Type B pancreatic cell (in vitro differentiated cells): ENCODE measurements at regions not wholly inside any gene's neighbourhood (a gene's known extent, or its start where the extent isn't known, plus 50 kb on each side); places are given as distances from the start of the nearest gene placed in this dataset.

ENCODE experiments used
- DNase-seq: peaks from one replicate; pipeline ENCODE4 v3.0.0; 2021; ENCODE audit warnings: mixed read lengths; ENCODE audit not compliant: unreplicated experiment; ENCODE audit errors: extremely low spot score
- H3K27ac Mint-ChIP-seq: 2 replicates; pipeline ENCODE4 v1.8.0; 2021; ENCODE audit warnings: mild to moderate bottlenecking, mixed read lengths
- H3K27me3 Mint-ChIP-seq: 2 replicates; pipeline ENCODE4 v1.8.0; 2021; ENCODE audit warnings: mixed read lengths
- H3K36me3 Mint-ChIP-seq: 2 replicates; pipeline ENCODE4 v1.8.0; 2021; ENCODE audit warnings: mixed read lengths
- H3K4me1 Mint-ChIP-seq: one replicate; pipeline ENCODE4 v1.8.0; 2021; ENCODE audit warnings: mixed read lengths; ENCODE audit not compliant: unreplicated experiment
- H3K4me3 Mint-ChIP-seq: 2 replicates; pipeline ENCODE4 v1.8.0; 2021; ENCODE audit warnings: mild to moderate bottlenecking, mixed read lengths
- H3K9me3 Mint-ChIP-seq: 2 replicates; pipeline ENCODE4 v1.8.0; 2021; ENCODE audit warnings: mixed read lengths
- TF ChIP-seq, protein P1 (sequence below): fragments of 200-600 bp; sonication (generic); conservative IDR thresholded peaks from 2 replicates; pipeline ENCODE4 v1.5.0; 2021; ENCODE audit warnings: antibody characterized with exemption, mild to moderate bottlenecking

DNA sequence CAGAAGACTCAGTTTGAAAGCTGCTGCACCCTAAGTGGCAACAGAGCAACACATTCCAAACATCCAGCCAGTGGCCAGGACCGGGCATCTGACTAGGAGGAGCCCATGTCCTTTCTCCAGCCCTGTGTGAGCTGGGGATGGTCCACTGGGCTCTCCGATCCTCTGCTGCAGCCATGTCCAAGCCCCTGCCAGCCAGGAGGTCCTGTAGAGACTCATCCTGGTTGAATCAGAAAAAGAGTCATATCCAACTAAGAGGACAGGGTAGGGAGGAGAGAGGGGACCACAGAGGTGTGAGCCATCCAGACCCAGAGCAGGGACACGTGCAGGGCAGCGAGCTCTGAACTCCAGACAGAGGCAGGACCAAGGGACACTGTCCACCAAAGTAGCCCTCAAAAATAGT lies 163.0 kb upstream of the CDH5 start:
- Mint-ChIP-seq H3K27ac (no peak overlapping the region), H3K9me3 (no peaks in the 10 kb centered on the region), H3K4me1 (peaks cover 11% of the 10 kb centered on the region), H3K27me3 (peaks cover 8% of the 10 kb centered on the region), H3K4me3 (no peak overlapping the region), H3K36me3 (no peaks in the 10 kb centered on the region)
- DNase-seq: no peak
- TF ChIP-seq, protein P1, sequence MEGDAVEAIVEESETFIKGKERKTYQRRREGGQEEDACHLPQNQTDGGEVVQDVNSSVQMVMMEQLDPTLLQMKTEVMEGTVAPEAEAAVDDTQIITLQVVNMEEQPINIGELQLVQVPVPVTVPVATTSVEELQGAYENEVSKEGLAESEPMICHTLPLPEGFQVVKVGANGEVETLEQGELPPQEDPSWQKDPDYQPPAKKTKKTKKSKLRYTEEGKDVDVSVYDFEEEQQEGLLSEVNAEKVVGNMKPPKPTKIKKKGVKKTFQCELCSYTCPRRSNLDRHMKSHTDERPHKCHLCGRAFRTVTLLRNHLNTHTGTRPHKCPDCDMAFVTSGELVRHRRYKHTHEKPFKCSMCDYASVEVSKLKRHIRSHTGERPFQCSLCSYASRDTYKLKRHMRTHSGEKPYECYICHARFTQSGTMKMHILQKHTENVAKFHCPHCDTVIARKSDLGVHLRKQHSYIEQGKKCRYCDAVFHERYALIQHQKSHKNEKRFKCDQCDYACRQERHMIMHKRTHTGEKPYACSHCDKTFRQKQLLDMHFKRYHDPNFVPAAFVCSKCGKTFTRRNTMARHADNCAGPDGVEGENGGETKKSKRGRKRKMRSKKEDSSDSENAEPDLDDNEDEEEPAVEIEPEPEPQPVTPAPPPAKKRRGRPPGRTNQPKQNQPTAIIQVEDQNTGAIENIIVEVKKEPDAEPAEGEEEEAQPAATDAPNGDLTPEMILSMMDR: no peak

DNA sequence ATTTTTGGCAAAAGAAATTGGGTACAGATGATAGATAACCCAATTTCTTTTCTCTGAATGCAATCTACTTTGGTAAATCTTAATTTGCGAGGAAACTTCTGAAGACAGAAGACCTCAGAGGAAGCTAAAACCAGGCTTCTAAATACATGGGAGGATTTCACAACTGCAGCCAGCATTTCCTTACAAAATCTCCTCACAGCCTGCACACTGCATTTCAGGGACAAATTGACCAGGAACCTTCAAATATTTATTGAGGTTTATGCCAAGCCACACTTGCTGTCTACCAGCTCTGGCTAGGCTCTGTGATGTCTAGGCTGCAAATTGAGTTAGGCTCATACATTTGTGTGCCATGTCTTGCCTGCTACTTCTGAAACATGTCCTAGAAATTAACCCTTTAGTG lies 167.3 kb upstream of the CDH5 start:
- peaks cover 11% of the 10 kb centered on the region for H3K4me1 Mint-ChIP-seq
- H3K27ac Mint-ChIP-seq: no peak overlapping the region
- no peak for DNase-seq

GRCh38 chr16:66198641-66199040 lies 167.8 kb upstream of the CDH5 start:
- Mint-ChIP-seq H3K4me3 (no peak overlapping the region), H3K27me3 (peaks cover 3% of the 10 kb centered on the region), H3K27ac (no peak overlapping the region), H3K9me3 (no peaks in the 10 kb centered on the region), H3K4me1 (peaks cover 11% of the 10 kb centered on the region), H3K36me3 (no peaks in the 10 kb centered on the region)
- DNase-seq: no peak
- TF ChIP-seq, protein P1: no peak

More for the DNA sequence above, 167.3 kb upstream of the CDH5 start:
- Mint-ChIP-seq H3K36me3 (no peaks in the 10 kb centered on the region), H3K4me3 (no peak overlapping the region), H3K27me3 (peaks cover 7% of the 10 kb centered on the region), H3K9me3 (no peaks in the 10 kb centered on the region)
- TF ChIP-seq, protein P1: no peak

DNA sequence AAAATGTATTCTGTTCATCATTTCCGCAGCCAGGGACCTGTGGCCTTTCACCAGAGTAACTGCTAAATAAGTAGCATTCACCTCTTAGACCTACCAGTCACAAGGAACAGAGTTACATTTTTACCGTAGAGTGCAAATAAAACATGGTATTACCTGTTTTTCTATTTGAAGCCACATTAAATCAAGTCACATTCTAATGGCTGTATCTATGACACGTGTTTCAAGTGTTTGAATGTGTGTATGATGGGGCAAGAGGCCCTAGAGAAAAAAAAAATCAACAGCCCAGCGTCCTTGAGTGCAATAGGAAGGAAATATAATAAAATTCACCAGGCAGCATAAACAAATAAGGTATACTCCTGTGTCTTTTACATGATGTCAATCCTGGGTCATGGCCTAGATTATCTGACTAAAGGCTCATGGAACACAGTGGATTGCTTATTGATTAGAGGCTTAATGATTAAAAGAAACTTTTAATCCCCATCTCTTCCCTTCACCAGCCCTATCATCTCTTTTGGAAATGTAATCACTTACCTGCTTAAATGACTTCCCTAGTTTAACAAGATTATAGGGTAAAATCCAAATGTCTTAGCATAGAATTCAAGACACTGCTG lies 168.7 kb upstream of the CDH5 start:
- DNase-seq: no peak
- Mint-ChIP-seq H3K4me3 (no peak overlapping the region), H3K27ac (no peak overlapping the region), H3K27me3 (peaks cover 3% of the 10 kb centered on the region), H3K36me3 (no peaks in the 10 kb centered on the region), H3K4me1 (peaks cover 11% of the 10 kb centered on the region), H3K9me3 (no peaks in the 10 kb centered on the region)
- TF ChIP-seq, protein P1: no peak

DNA sequence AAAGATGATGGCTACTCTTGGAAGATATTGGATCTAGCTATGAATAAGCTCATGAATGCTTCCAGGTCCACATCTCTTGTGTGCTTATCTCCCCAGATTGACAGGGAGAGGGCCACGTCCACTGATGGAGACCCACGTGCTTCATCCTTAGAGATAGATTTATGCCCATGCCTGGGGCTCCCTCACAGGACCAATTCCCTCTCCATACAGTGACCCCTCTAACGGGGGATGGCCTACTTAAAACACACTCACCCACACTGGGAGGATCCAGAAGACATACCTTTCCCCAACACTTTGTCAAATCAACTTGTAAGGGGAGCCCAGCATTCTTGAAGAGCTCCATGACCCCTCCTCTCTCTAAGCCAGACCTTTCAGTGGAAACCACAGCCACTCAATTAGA lies 169.7 kb upstream of the CDH5 start:
- DNase-seq: no peak
- Mint-ChIP-seq H3K36me3 (no peaks in the 10 kb centered on the region), H3K27me3 (peaks cover 3% of the 10 kb centered on the region), H3K9me3 (no peaks in the 10 kb centered on the region), H3K4me1 (peaks cover 11% of the 10 kb centered on the region), H3K4me3 (no peak overlapping the region), H3K27ac (no peak overlapping the region)
- TF ChIP-seq, protein P1: no peak

GRCh38 chr16:66194866-66195265 lies 171.6 kb upstream of the CDH5 start:
- H3K4me1 Mint-ChIP-seq: peaks cover 10% of the 10 kb centered on the region
- H3K36me3 Mint-ChIP-seq: no peaks in the 10 kb centered on the region
- no peak overlapping the region for H3K27ac Mint-ChIP-seq
- H3K27me3 Mint-ChIP-seq: peaks cover 3% of the 10 kb centered on the region
- no peak for DNase-seq
- TF ChIP-seq, protein P1: no peak
- no peaks in the 10 kb centered on the region for H3K9me3 Mint-ChIP-seq
- H3K4me3 Mint-ChIP-seq: no peak overlapping the region
